HG03060 (cell line): ENCODE measurements at regions not wholly inside any gene's neighbourhood (a gene's known extent, or its start where the extent isn't known, plus 50 kb on each side); places are given as distances from the start of the nearest gene placed in this dataset.
"Not testable (repeated sequence)": the region's sequence is repeated elsewhere in the genome, so short reads cannot be mapped to it uniquely, and the experiment has no call there.

Experiments used
- ATAC-seq: cut with Tn5 transposase; IDR thresholded peaks from one replicate; pipeline ENCODE4 v1.9.1; 2021; ENCODE audit warnings: low read depth, moderate number of reproducible peaks; ENCODE audit not compliant: unreplicated experiment

DNA sequence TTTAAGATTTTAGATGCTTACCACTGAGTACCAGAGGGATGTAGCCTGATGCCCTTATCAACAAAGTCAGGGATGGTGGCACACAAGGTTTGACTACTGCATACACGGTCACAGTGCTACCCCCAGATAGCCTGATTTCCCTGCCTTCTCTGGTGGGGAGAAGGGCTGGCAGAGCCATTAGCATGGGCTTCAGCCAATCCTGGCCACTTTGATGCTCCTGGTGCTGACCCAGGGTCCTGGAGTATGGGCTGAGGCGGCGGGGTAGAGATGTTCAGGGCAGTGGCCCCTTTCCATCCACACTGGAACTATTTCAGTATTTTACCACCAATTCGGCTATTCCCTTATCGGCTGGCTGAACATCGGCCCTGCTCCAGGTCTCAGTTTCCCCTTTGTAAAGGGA is 83.2 kb downstream of the POTEB3 start:
- ATAC-seq = not testable (repeated sequence)

DNA sequence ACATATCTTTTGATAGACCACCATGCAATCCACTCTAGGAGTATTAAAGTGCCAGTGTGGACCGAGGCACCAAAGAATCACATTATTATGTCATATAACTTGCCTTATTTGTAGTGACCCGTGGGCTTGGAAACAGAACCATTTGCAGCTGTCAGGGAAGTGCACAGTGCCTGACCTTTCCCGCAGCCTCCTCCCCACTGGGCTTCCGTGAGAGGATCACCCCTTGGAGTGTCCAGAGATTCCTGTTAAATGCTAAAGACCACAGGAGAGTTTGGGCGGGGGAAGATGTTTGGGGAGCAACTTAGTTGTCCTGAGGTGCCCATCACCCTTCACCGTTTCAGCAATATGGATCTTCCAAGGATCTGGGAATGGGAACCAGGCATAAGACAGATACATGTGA is 84.4 kb downstream of the POTEB3 start:
- not testable (repeated sequence) for ATAC-seq

DNA sequence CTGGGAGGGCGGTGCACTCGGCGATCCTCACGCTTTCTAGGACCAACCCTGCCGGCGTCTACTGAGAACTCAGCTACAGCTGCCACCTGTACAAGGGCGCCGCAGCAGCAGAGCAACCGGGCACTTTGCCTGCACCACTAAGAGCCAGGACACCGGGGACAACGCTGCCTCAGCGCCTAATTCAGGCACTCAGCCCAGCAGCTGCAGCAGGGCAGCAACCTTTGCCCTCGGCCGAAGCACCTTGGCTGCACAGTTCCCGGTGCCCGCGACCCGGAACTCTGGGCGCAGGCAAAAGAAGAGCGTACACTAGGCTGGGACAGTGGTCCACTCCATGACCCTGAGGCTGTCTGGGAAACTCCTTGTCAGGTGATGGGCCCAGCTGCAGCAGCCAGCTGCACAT is 85.7 kb downstream of the POTEB3 start:
- ATAC-seq = not testable (repeated sequence)

DNA sequence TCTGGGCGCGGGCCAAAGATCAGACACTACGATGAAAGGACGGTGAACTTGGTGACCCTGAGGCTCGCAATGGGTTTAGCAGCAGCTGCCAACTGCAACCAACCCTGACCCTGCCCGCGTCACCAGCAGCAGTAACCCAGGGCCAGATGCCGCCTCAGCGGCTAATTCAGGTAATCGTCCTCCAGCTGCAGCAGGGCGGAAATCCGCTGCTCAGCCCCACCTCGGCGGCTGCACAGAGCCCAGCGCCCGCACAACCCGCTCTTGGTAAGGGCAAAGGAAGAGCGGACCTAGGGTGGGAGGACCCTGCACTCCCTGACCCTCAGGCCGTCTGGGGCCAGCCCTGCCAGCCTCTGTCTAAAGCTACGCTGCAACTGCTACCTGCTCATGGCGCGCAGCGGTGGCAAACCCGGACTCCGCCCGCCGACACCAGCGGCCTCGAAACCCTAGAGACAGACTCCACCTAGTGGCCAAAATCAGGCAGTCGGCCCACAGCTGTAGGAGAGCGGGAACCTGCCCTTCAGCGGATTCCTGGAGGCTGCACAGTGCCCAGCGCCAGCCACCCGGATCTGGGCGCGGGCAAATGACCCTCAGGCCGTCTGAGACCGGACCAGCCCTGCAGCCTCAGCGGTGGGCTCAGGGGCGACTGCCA is 87.5 kb downstream of the POTEB3 start:
- not testable (repeated sequence) for ATAC-seq

DNA sequence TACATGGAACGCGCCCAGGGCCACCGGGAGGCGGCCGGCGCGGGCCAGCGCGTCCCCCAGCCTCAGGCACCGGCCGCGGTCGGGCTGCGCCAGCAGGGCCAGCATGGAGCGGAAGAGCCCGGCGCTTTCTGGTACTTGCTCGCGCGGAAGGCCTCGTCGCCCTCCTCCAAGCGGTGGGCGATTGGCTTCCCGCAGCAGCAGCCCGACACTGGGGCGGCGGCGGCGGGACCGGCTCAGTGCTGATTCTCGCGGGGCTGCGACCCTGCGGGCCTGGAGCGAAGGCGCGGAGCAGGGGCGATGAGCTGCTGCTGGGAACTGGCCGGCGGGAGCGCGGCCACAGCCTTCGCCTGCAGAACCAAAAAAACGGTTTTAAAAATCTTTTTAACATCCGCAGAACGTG is 95.3 kb downstream of the POTEB3 start:
- not testable (repeated sequence) for ATAC-seq

DNA sequence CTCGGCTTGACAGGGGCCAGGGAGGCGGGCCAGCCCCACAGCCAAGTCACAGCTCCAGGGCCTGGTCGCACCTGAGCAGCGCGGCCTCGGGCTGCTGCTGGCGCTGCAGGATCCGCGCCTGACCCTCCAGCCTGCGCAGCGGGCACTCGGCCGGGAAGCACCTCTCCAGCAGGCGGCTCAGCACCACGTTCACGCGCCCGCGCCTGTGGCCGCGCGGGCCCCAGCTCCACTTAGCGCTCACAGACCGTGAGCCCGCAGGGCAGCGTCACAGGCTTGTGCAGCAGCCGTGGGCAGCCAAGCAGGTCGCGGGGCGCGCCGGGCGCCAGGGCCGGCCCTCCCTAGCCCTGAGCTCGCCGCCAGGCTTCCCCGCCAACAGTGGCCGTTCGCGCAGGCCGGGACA is 95.8 kb downstream of the POTEB3 start:
- not testable (repeated sequence) for ATAC-seq

DNA sequence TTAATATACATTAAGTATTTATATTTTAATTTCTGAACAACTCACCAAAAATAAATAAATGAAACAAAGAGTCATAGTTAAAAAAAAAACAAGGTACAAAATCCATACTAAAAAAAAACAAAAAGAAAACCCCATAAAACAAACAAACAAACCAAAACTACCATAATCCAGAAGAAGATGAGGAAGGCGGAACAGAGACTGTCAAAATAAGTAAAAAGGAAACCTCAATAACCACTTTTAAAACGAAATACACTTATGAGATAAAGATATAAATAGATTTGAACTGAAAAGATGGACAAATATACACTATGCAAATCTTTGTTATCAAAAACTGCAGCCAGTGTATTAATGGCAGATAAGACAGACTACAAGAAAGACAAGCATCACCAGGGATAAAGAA is 103.3 kb downstream of the POTEB3 start:
- ATAC-seq = not testable (repeated sequence)

DNA sequence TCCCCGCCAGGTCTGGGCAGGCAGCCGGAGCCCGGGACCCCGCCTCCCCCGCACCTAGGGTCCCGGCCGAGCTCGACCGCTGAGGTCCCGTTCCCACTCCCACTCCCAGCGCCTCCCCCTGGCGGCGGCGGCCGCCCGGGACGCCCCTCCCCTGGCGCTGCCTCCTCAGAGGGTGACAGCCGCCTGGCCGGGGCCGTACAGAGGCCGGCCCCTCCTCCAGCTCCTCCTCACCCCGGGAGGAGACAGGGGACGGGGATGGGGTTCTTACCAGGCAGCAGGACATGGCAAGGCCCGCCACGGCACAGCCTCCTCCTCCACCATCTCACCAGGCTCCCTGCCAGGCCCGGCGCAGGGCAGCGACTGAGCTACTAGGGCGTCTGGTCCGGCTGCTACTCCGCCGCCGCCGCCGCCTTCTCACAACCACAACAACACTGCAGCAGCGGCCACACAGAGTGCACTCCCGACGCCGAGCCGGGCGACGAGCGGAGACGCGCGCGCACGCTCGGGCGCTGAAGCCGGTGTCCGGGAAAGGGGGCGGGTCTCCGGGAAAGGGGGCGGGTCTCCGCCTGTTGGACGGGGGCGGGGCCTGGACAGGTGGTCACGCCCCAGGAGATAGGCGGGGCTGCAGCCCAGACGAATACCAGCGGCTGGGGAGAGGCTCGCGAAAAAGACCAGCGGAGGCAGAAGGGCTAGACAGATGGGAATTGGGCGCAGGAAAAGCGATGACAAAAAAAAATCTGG is 115.4 kb downstream of the POTEB3 start:
- ATAC-seq = not testable (repeated sequence)

DNA sequence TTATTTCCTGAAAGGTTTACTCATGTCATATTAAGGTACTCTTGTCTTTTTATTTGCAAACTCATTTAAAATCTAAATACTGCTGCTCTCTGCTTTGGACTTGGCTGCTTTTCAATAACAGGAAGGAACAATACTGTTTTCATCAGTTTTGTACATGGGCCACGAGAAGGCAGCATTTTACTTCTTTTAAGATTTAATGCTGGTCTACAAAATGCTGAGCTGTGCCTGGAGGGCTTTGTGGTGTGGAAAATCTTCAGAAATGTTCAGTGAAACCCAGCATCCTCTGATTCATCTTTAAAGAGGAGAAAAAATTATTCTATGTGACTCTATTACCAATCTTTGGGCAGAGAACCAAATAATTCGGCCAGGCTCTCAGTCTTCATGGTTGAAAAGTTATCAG is 155.9 kb downstream of the POTEB3 start:
- ATAC-seq = not testable (repeated sequence)

DNA sequence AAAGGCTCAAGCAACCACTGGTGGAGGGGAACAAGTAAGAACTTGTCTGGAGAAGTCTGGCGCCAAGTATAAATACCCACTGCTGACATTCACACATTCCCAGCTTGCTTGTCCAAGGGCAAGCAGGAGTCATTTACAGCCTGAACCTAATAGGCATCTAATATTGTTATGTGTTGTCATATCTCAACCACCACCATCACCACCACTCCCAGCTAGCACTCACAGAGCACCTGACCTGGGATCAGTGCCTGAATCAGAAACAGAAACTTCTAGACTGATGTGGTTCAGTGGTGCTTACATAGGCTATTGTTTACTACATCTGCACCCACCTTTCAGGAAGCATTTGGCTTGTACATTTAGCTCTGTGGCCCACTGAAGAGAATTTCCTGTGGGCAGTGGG is 157.1 kb downstream of the POTEB3 start:
- peak; percentile 76 for ATAC-seq

DNA sequence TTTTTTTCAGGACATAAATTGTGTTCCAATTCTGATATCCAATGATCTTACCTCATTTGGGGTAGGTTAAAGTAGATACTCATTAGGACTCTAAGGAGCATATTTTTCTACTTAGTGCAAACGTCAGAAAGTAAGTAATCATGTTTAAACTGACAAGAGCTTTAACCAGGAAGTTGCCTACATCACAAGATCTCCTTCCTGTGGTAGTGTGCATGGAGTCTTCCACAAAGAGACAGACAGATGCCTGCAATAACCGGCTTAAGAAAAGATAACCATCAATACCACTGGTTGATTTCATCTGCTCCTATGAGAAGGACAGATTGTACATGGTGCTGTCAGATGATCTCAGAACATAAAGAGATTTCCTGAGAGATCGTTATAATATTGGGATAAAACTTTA is 160.0 kb downstream of the POTEB3 start:
- not testable (repeated sequence) for ATAC-seq

DNA sequence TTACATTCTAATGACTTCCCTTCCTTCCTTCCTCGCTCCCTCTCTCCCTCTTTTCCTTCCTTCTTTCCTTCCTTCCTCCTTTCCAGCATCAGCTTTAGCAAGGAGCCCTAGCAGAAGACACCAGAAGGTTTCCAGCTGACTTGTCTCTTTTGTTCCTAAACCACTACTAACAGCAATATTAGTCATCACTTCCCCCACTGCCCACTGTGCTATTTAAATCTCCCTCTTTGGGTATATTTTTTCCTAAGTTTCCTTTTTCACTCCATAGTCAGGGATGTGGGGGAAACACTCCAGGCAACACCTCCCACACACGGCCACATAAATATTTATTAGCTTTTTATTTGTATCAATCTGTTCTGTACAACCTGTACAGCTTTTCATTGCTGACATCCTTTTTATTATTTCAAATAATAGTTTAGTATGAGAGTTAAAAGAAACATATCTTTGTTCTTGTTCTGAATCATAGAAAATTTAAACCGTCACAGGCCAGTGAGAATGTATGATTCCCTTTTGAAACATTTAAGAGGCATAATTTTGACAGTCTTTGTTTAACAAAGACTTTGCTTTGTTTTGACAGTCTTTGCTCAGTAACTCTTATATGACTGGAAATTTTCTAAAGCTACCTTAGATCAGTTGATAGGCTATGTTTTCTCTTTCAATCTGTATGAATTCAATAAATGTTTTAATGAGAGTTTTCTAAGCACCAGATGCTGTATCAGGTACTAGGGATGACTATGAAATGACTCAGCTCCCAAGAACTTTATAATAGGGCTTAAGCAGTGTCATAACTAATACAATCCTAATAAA is 167.9 kb downstream of the POTEB3 start:
- ATAC-seq = peak; percentile 41

DNA sequence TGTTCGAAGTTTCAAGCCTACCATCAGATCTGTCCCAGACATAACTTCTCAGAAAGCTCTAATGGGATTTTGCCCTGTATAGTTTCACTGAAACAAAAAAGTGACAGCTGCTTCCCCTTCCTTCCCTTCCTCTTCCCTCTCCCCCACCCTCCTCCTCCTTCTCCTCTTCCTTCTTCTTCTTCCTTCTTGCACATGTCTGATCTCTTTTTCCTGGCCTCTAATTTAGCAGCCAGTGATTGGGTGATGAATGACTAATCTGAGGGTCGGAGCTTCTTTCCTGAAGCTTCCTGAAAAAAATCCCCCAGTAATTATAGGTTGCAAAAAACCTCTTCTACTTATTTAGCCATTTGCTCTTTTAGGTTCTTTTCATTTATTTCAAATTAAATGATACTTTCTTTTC is 168.7 kb downstream of the POTEB3 start:
- no peak for ATAC-seq

DNA sequence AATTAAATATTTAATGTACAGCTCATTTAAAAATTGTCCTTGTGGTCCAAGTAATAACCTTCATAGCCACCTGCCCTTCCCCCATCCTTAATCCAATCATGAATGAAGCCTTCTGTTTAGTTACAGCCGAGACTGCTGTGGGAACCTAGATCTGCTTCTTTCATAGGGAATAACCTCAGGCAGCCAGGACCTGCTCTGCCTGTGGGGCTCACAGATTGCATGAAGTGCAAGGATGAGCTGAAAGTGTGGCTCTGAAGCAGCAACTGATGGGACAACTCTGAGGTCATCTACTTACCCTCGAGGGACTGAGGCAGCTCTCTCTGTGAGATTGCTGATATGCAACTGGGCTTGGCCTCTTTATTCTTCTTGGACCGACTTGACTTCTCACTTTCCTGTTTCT is 169.8 kb downstream of the POTEB3 start:
- no peak for ATAC-seq

DNA sequence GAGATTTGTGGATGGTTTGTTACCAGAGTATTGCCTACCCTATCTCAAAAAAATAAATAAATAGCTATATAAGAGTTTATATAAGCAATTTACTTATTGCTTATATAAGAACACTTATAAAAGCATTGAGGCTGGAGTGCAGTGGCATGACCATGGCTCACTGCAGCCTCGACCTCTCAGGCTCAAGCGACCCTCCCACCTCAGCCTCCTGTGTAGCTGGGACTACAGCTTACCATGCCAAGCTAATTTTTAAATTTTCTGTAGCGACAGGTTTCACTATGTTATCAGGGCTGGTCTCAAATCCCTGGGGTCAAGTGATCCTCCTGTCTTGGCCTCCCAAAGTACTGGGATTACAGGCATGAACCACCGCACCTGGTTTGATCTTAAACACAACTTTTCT is 170.6 kb downstream of the POTEB3 start:
- ATAC-seq = not testable (repeated sequence)

DNA sequence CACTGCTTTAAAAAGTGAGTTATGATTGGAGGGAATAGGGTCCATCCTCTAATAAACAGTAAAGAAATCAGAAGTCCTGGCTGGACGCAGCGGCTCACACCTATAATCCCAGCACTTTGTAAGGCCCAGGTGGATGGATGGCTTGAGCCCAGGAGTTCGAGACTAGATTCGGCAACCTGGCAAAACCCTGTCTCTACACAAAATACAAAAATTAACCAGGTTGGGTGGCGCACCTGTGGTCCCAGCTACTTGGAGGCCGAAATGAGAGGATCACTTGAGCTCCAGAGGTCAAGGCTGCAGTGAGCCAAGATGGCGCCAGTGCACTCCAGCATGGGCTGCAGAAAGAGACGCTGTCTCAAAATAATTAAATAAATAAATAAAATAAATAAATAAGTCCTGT is 171.2 kb downstream of the POTEB3 start:
- ATAC-seq = no peak

DNA sequence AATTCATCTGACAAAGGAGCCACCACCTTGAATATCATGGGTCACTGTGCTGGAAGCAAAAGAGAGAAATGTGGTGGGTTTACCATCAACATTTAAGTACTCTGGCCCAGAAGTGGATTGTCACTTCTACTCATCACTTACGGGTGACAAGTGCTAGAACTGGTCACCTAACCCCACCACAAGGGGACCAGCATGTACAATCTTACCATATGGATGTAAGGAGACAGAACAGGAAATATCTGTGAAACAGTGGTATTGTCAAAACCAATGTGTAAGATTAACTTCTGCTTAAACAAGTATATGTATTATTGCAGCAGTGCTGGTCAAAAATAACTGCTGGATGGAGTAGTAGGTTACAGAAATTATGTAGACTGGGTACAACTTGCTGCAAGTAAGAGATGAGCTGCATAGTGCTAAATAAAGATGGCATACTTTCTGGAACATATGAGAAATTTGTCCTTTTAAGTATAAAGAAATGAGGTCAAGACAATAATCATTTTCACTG is 171.8 kb downstream of the POTEB3 start:
- ATAC-seq = no peak

DNA sequence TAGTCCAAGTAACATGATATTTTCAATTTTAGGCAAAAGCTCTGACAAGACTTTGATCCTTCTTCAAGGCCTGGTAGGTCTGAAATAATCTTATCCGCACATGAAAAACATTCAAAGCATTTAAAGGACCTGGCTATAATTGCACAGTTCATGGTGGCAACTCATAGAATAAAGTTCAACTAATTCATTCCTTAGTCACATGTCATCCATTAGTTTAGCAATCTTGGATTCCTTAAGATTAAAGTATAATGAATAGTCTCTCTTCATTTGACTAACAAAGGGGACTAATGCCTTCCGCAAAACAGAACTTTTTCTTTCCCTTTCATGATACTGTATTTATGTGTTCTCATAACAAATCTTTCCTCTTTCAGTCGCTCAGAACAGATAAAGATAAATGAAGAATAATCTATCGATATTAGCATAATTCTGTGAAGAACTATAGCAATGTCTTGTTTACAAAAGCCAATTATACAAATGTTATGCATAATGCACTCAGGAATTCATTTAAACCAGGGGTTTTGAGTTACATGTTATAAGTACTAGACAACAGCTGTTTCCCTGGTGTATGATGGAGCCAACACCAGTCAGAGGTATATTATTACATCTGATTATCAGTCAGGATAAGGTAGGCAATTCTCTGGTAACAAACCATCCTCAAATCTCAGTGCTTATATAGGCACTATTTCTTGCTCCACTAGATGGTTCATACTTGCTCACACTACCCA is 172.5 kb downstream of the POTEB3 start:
- ATAC-seq = no peak

DNA sequence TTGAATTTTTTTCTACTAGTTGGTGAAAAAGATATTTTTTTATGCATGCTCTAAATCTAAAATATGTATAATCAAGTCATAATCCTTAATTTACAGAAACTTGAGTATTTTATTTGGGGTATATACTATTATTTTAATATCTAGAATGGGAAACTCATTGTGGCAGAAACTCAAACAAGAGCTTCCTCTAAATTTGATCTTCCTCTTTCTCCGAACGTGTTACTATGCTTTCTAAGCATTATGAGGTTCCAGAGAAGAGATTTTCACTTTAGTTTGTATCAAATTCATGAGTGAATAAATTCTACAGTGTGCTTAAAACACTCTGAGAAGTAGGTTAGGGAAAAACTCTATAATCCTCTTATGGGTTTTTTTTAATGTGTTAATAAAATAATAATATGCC is 173.1 kb downstream of the POTEB3 start:
- ATAC-seq = no peak

DNA sequence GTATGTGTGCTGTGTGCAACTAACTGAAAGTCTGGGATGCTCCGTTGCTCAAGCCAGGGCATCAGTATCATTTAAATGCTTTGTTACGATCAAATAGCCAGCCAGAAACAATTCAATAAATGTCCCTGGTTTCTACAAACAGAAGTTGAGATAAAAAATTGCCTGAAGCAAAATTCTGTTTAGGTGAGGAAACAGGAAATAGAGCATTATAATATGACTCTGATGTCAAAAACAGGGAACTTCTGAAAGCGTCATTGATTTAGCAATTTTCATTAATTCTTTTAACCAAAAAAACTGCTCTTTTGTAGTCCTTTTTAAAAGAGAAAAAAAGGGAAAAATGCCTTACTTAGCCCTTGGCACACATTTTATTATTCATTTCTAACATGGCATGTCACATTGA is 174.7 kb downstream of the POTEB3 start:
- ATAC-seq = not testable (repeated sequence)
